ENCODE measurements at regions not wholly inside any gene's neighbourhood (a gene's known extent, or its start where the extent isn't known, plus 50 kb on each side); places are given as distances from the start of the nearest gene placed in this dataset.

GRCh38 chr18:4597301-4597700 is 142.2 kb upstream of the DLGAP1 start:
- DNase-seq (ENCODE audit: low read depth), result no peak
- no peak for TF ChIP-seq CTCF (IDR thresholded peaks at IDR 0.05; ENCODE audit: insufficient read depth, low read depth, low read length, missing control alignments)
- no peak overlapping the region for H3K4me3 ChIP-seq (ENCODE audit: low read depth, low read length)

GRCh38 chr18:4593895-4594294 is 138.8 kb upstream of the DLGAP1 start:
- no peak for DNase-seq (ENCODE audit: low read depth)
- TF ChIP-seq CTCF (IDR thresholded peaks at IDR 0.05; ENCODE audit: insufficient read depth, low read depth, low read length, missing control alignments), result no peak
- no peak overlapping the region for H3K4me3 ChIP-seq (ENCODE audit: low read depth, low read length)

- no peak for TF ChIP-seq CTCF (IDR thresholded peaks at IDR 0.05; ENCODE audit: insufficient read depth, low read depth, low read length, missing control alignments)
- no peak overlapping the region for H3K4me3 ChIP-seq (ENCODE audit: low read depth, low read length)
- no peak for DNase-seq (ENCODE audit: low read depth)
These were observed 138.4 kb upstream of the DLGAP1 start for GRCh38 chr18:4593459-4593858.

- no peak for DNase-seq (ENCODE audit: low read depth)
- no peak overlapping the region for H3K4me3 ChIP-seq (ENCODE audit: low read depth, low read length)
- TF ChIP-seq CTCF (IDR thresholded peaks at IDR 0.05; ENCODE audit: insufficient read depth, low read depth, low read length, missing control alignments), result no peak
These were observed 134.1 kb upstream of the DLGAP1 start for GRCh38 chr18:4589056-4589800.

GRCh38 chr18:4587204-4587603 is 132.1 kb upstream of the DLGAP1 start:
- no peak overlapping the region for H3K4me3 ChIP-seq (ENCODE audit: low read depth, low read length)
- no peak for DNase-seq (ENCODE audit: low read depth)
- no peak for TF ChIP-seq CTCF (IDR thresholded peaks at IDR 0.05; ENCODE audit: insufficient read depth, low read depth, low read length, missing control alignments)

- TF ChIP-seq CTCF (IDR thresholded peaks at IDR 0.05; ENCODE audit: insufficient read depth, low read depth, low read length, missing control alignments), result no peak
- DNase-seq (ENCODE audit: low read depth), result no peak
- H3K4me3 ChIP-seq (ENCODE audit: low read depth, low read length), result no peak overlapping the region
These were observed 131.6 kb upstream of the DLGAP1 start for GRCh38 chr18:4586731-4587130.
